HUES64 (cell line): ENCODE measurements at regions not wholly inside any gene's neighbourhood (a gene's known extent, or its start where the extent isn't known, plus 50 kb on each side); places are given as distances from the start of the nearest gene placed in this dataset.
"Not testable (repeated sequence)": the region's sequence is repeated elsewhere in the genome, so short reads cannot be mapped to it uniquely, and the experiment has no call there.

ENCODE experiments used
- H3K27ac ChIP-seq: 2 replicates; pipeline ENCODE4 v1.7.0; 2013; ENCODE audit warnings: low read depth, low read length, inconsistent platforms
- H3K27me3 ChIP-seq: 2 replicates; pipeline ENCODE4 v1.6.1; 2013; ENCODE audit warnings: mild to moderate bottlenecking, low read length; ENCODE audit not compliant: insufficient read depth
- H3K36me3 ChIP-seq: 2 replicates; pipeline ENCODE4 v1.6.1; 2013; ENCODE audit warnings: mild to moderate bottlenecking, low read length; ENCODE audit not compliant: insufficient read depth
- H3K4me1 ChIP-seq: 2 replicates; pipeline ENCODE4 v1.6.1; 2013; ENCODE audit warnings: mild to moderate bottlenecking, low read length, moderate library complexity; ENCODE audit not compliant: insufficient read depth
- H3K4me3 ChIP-seq: 2 replicates; pipeline ENCODE4 v1.5.1; 2013; ENCODE audit warnings: mild to moderate bottlenecking, low read length, moderate library complexity
- H3K9ac ChIP-seq: 2 replicates; pipeline ENCODE4 v1.6.1; 2013; ENCODE audit warnings: mild to moderate bottlenecking, low read depth, low read length
- H3K9me3 ChIP-seq: 2 replicates; pipeline ENCODE4 v1.6.1; 2013; ENCODE audit warnings: low read depth, low read length; ENCODE audit not compliant: insufficient read depth
- WGBS: fragments of 150-250, 120-280 bp; methylation state at CpG from one replicate; pipeline ENCODE4 v1.1.7; 2013; ENCODE audit warnings: missing lambda C conversion rate; 5-methylcytosine and 5-hydroxymethylcytosine counted together

- Histone ChIP-seq H3K27ac (no peak overlapping the region), H3K36me3 (no peaks in the 10 kb centered on the region), H3K27me3 (peaks cover 12% of the 10 kb centered on the region; the same call in 1 of the 2 replicates), H3K4me1 (no peaks in the 10 kb centered on the region), H3K9ac (no peak overlapping the region), H3K4me3 (peak overlapping the region; percentile 4; the same call in 1 of the 2 replicates), H3K9me3 (no peaks in the 10 kb centered on the region)
- 76% methylated on average over 19 of the region's 19 CpGs for WGBS
These were observed 75.6 kb upstream of the PRSS3 start for GRCh38 chr9:33719581-33720374.

GRCh38 chr9:33721674-33722358 is 73.5 kb upstream of the PRSS3 start:
- WGBS: 28% methylated on average over 32 of the region's 32 CpGs
- Histone ChIP-seq H3K36me3 (no peaks in the 10 kb centered on the region), H3K27ac (no peak overlapping the region), H3K9me3 (no peaks in the 10 kb centered on the region), H3K4me1 (no peaks in the 10 kb centered on the region), H3K27me3 (peaks cover 12% of the 10 kb centered on the region; the same call in 1 of the 2 replicates), H3K9ac (0 out of 2 replicates have a peak overlapping the region, but pooled peaks have one; percentile 28), H3K4me3 (no peak overlapping the region)

- no peak overlapping the region for H3K9ac ChIP-seq
- no peaks in the 10 kb centered on the region for H3K4me1 ChIP-seq
These were observed 73.0 kb upstream of the PRSS3 start for GRCh38 chr9:33722359-33722675.

GRCh38 chr9:33728613-33729012 is 66.7 kb upstream of the PRSS3 start:
- Histone ChIP-seq H3K4me3 (no peak overlapping the region), H3K36me3 (no peaks in the 10 kb centered on the region), H3K27ac (no peak overlapping the region), H3K4me1 (no peaks in the 10 kb centered on the region), H3K9me3 (no peaks in the 10 kb centered on the region), H3K9ac (no peak overlapping the region), H3K27me3 (0 out of 2 replicates have a peak, but pooled peaks cover 3% of the 10 kb centered on the region)
- WGBS: 85% methylated on average over 1 of the region's 1 CpG

More at GRCh38 chr9:33722359-33722675, 73.0 kb upstream of the PRSS3 start:
- H3K9me3 ChIP-seq: no peaks in the 10 kb centered on the region
- 58% methylated on average over 5 of the region's 5 CpGs for WGBS
- H3K4me3 ChIP-seq: no peak overlapping the region
- H3K27me3 ChIP-seq: peaks cover 12% of the 10 kb centered on the region; the same call in 1 of the 2 replicates
- no peaks in the 10 kb centered on the region for H3K36me3 ChIP-seq
- no peak overlapping the region for H3K27ac ChIP-seq

- H3K9me3 ChIP-seq: no peaks in the 10 kb centered on the region
- no peak overlapping the region for H3K9ac ChIP-seq
- no peak overlapping the region for H3K27ac ChIP-seq
- H3K4me3 ChIP-seq: no peak overlapping the region
- 0 out of 2 replicates have a peak, but pooled peaks cover 3% of the 10 kb centered on the region for H3K27me3 ChIP-seq
- no peaks in the 10 kb centered on the region for H3K4me1 ChIP-seq
- WGBS: 91% methylated on average over 4 of the region's 4 CpGs
- no peaks in the 10 kb centered on the region for H3K36me3 ChIP-seq
These were observed 64.2 kb upstream of the PRSS3 start for GRCh38 chr9:33731142-33731541.

- no peak overlapping the region for H3K9ac ChIP-seq
- H3K27me3 ChIP-seq: 0 out of 2 replicates have a peak, but pooled peaks cover 3% of the 10 kb centered on the region
- no peak overlapping the region for H3K4me3 ChIP-seq
- 87% methylated on average over 2 of the region's 2 CpGs for WGBS
- H3K27ac ChIP-seq: no peak overlapping the region
- H3K9me3 ChIP-seq: no peaks in the 10 kb centered on the region
- no peaks in the 10 kb centered on the region for H3K36me3 ChIP-seq
- H3K4me1 ChIP-seq: no peaks in the 10 kb centered on the region
These were observed 63.7 kb upstream of the PRSS3 start for GRCh38 chr9:33731625-33732024.

GRCh38 chr9:33734247-33734940 is 61.0 kb upstream of the PRSS3 start:
- not testable (repeated sequence) for H3K9ac ChIP-seq, H3K36me3 ChIP-seq, H3K4me1 ChIP-seq, H3K27ac ChIP-seq, H3K4me3 ChIP-seq, H3K9me3 ChIP-seq, H3K27me3 ChIP-seq
- WGBS: 94% methylated on average over 5 of the region's 5 CpGs

GRCh38 chr9:33734941-33735835 is 60.2 kb upstream of the PRSS3 start:
- H3K27me3 ChIP-seq, H3K9me3 ChIP-seq, H3K9ac ChIP-seq, H3K4me3 ChIP-seq, H3K27ac ChIP-seq, H3K36me3 ChIP-seq, H3K4me1 ChIP-seq: not testable (repeated sequence)
- WGBS: 87% methylated on average over 6 of the region's 6 CpGs

- Histone ChIP-seq H3K27ac (no peak overlapping the region), H3K9ac (no peak overlapping the region), H3K4me3 (no peak overlapping the region), H3K27me3 (no peaks in the 10 kb centered on the region), H3K36me3 (no peaks in the 10 kb centered on the region), H3K4me1 (no peaks in the 10 kb centered on the region), H3K9me3 (no peaks in the 10 kb centered on the region)
- WGBS: 25% methylated on average over 5 of the region's 5 CpGs
These were observed 57.4 kb upstream of the PRSS3 start for GRCh38 chr9:33737811-33738606.

- Histone ChIP-seq H3K4me1 (no peaks in the 10 kb centered on the region), H3K4me3 (no peak overlapping the region), H3K27ac (no peak overlapping the region), H3K27me3 (no peaks in the 10 kb centered on the region), H3K9ac (no peak overlapping the region), H3K9me3 (no peaks in the 10 kb centered on the region), H3K36me3 (no peaks in the 10 kb centered on the region)
These were observed 56.0 kb upstream of the PRSS3 start for GRCh38 chr9:33739398-33739797.
